GM21526 (cell line): ENCODE measurements at regions not wholly inside any gene's neighbourhood (a gene's known extent, or its start where the extent isn't known, plus 50 kb on each side); places are given as distances from the start of the nearest gene placed in this dataset.

Source experiments
- ATAC-seq: cut with Tn5 transposase; IDR thresholded peaks from one replicate; pipeline ENCODE4 v1.9.1; 2021; ENCODE audit warnings: moderate library complexity; ENCODE audit not compliant: unreplicated experiment, low FRiP score

DNA sequence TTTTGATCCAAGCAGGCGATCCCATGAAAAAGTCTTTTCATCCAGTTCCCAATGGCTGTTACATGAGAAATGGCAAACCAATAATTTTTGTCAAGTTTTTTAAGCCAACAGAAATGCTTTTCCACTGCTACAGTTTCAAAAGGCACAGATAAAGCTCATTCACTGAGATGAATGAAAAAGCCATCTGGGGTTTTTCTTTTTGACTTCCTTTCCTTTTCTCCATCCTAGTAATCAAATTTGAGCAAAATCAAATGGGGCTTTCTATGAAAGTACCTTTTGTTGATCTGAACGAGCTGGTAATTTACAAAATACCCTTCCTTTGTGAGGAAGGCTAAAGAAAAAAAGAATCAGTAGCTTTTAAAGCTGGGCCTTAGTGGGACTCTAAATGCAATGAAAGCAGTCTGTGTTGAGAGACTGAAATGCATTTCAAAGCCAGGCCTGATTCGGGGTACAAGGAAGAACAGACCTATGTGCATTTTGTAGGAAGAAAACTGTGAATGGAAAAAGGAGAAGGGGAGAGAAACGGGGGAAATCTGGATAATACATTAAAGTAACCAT is 185.2 kb upstream of the DNAJC19 start:
- ATAC-seq: no peak

DNA sequence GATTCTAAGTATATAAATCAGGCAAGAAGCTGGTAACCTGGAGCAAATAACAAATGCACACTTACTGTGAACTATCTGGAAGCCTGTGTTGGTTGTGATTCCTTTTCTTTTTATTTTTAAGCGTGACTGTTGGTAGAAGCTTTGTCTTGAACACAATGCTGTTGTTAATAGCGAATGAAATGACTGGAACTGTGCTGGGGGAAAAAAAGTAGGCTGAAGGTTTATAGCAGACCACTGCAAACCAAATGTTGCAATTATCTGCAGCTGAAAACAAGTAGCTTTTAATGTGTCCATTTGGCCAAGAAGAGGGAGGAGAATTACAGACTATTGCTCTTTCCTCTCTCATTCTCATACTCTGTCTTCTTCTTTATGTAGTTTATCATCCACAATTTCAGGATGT is 184.5 kb upstream of the DNAJC19 start:
- ATAC-seq: no peak

DNA sequence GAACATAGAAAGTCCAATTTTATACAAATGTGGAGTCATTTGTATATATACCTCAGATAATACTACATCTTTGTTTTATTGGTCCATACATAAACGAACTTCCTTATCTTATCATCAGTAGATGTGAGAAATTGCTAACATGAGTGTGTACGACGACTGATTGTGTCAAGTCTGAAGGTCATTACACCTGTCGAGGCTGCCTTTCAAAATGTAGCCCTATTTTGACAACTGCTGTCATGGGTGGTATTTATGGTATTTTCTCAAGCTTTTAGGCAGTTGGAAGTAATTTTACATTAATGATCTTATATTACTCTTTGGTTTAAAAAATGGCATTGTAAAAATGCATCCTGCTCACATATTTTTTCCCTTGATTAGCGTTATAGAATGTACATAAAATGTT is 183.7 kb upstream of the DNAJC19 start:
- ATAC-seq: no peak

DNA sequence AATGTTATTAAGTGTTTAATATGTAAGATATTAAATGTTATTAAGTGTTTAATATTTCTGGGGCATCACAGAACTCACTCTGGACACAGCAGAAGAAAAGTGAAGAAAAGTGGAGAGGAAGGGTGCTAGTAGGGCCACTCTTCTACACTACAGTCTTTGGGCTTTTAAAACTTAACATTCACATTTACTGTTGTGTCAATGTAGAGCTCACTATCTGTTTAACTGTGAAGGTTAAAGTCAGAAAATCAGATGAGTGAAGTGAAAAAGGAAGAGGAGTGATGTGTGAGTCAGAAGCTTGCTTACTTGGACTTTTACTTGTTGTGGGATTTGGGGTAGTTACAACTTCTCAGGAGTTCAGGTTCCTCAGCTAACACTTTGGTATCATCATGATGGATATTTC is 145.3 kb upstream of the DNAJC19 start:
- ATAC-seq: no peak

DNA sequence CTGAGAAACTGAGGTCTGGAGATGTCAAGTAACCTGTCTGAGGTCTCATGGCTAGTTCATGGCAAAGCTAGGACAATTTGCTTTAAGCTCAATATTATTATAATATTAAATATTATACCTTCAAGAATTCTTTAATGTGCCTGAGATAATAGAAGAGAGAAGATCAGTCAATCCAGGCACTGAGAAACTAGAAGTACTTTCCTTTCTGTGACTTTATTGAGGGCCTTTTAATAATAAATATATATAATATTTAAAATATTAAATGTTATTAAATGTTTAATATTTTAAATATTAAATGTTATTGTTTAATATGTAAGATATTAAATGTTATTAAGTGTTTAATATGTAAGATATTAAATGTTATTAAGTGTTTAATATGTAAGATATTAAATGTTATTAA is 144.3 kb upstream of the DNAJC19 start:
- no peak for ATAC-seq

DNA sequence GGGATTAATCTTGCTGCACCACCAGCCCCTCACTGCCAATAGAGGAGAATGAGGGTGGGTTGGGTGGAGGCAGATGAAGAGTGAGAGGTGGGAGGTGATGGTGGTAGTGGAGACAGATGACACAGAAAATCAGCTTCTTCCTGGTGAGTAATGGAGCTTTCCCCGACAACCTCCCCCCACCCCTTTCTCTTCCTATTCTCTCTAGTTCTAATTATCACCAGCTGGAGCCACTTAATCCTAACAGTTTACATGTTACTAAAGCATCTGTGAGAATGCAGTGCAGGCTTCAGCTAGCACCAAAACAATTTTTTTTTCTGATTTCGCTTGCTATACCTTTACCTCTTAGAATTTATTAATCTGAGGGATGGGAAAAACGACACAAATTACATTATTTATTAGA is 116.1 kb upstream of the DNAJC19 start:
- no peak for ATAC-seq

DNA sequence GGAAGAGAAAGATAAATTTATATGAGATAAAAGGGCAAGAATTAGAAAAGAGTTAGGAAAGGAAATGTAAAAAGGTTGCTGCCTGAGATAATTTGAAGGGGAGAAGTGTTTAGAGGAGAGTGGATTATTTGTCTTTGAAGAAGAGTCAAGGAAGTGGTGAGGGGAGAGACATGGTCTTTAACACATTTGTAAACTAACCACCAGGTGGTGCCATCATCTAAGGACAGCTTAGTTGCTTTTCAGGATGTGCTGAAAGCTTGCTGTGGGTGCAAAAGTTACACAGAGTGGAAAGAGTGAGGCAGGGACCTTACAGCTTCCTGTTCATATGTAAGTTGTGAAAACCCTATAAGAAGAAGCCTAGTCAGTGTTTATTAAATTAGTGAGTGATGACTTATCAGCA is 114.1 kb upstream of the DNAJC19 start:
- ATAC-seq: no peak

DNA sequence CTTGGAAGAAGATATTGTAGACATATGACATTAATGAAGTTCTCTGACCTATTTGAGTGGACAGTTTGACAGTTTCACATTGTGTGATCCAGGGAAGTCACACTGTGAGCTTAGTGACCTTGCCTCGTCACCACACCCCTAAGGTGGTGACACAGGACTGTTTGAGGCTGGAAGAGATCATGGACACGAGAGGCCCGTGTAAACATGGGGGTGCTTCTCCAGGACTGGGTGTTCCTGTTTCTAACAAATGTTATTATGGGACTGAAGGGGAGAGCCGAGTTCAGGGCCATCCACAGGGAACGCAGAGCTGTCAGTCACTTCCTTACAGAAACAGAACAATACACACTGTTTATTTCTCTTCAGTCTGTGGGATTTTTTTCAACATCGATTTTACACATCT is 96.5 kb upstream of the DNAJC19 start:
- ATAC-seq: no peak

DNA sequence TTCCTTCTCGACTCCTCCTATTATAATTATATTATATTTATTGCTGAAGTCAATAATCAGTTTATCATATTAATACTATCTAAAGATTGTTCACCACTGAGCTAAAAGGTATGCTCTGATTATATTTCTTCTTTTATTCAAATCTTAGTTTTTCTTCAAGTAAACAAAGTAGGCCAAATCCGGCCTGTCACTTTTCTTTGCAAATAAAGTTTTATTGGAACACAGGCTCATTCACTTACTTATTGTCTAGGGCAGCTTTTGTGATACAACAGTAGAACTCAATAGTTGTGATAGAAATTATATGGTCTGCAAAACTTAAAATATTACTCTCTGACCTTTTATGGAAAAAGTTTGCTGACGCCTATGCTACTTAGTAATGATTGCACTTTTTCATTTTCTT is 92.4 kb upstream of the DNAJC19 start:
- no peak for ATAC-seq

DNA sequence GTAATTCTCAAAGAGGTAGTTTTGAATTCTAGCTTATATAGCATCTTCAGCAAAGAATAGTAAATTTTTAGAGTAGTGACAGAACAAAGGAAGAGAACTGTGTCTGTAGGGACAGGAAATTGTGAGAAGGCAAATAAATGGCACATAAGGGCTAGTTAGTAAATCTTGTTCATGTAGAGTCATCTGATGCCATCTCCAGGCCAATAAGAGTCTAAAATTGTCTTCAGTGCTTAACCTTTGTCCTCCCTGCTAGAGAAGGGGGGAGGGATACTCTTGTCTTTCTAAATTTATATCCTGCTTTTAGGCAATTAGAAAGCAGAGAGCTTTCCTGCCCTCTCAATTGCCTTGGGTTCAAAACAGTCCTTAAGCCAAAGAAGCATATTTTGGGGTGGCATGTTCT is 87.0 kb upstream of the DNAJC19 start:
- ATAC-seq: no peak

DNA sequence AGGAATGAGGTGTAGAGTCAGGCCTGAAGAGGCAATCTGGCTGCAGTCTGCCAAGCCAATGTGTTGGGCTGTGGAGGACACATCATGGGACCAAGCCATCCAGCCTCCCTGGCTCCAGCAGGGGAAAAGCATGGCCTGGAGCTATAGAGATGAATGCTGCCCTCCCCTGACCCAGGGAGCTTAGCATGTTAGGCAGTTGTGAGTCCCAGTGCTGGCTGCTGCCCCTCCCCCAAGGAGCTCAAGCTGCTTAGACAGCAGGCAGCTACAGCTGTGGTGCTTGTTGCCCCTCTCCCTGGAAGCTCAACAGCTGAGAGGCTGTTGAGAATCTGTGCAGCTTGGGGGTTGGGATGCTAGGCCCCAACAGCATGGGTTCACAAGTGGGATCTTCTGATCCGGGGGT is 85.6 kb upstream of the DNAJC19 start:
- no peak for ATAC-seq

DNA sequence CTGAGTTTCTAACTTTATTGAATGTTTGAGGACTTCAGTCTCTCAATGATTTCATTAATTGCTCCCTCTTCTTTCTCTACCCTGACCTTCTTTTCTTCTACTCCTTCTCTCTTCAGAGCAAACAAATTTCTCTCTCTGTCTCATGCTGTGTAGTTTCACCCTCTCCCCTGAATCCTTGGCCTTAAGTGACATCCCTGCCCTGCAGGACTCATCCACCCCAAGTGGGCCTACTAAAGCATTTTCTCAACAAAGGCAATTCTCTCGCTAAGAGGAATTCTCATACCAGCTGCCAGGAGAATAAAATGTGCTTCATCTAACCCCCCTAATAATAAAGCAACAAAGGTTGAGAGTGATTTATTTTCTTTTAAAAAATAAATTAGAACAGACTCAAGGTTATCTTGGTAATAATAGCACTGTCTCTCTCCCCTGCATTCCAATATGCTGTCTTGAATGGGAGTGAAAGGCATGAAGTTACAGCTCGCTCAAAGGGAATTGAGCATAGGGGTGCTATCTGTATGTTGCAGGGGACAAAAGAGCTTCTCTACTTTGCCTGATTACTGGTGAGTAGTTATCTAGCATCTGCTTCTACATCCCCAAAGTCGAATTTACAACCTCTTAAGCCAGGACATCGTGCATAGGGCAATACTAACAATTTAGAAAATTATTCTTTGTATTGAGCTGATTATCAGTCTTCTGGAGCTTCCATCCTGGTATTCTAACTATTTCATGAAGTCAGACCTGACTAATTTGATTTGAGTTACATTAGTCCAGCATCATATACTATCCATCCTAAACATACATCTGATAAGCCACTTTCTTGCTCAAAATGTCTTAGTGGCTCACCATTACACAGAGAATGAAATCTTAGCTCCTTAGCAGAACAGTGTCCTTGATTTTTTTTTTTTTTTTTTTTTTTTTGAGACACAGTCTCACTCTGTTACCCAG is 76.9 kb upstream of the DNAJC19 start:
- no peak for ATAC-seq

DNA sequence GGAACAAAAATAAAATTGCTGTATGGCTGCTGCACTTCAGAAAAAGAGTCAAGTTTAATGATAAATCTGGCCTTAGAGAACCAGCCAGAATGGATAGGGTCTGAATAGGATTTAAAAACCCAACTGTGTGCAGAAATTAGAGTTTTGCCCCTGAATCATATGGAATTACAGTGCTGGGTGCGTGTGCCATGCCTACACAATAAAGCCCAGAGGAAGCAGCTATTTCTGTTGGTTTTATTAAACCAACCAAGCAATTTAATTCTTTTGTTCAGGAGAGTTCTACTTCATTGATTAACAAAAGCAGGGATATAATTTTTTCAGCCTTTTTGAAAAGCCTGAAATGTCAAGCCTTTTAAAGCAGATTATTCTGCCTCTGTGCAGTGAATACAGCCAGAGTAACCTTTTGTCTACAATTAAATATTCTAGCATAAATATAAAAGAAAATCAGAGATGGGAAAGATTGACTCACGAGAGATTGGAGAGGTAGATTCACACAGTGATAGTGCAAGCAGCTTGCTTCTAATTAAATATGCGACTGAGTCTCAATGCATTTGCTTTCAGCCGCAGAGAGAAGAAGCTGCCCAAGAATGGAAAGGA is 66.7 kb upstream of the DNAJC19 start:
- ATAC-seq: no peak

DNA sequence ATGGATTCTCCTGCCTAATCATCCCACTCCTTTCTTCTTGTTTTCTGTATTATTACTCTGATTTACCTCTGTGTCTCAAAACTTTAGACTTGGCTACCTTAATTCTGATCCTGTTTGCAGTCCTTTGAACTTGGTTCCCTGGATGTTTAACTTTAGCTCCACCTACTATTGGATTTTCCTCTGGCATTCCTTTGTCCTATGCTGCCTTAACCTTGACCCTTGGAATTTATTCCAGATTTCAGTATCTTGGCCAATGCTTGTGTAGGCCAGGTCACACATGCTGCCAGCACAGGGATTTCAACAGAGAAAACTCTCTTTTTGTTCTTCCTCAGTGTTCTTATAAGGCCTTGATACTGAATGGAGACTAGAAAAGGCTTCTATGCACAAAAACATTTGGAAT is 65.0 kb upstream of the DNAJC19 start:
- no peak for ATAC-seq

DNA sequence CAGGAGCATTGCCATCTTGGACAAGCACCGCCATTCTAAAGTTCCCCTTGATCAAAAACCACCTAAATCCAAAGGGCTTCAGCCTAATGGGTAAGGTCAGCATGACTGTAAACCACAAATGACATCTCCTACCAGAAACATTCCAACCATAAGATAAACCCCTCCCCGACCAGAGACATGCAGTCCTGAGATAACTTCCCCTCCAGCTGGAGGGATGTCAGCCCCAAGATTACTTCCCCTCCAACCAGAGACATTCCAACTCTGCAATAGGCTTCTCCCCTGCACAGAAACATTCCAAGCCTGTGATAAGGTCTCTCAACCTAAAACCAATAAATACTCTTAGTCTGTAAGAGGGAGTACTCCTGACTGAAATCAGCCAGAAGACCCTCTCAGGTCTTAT is 62.7 kb upstream of the DNAJC19 start:
- no peak for ATAC-seq

DNA sequence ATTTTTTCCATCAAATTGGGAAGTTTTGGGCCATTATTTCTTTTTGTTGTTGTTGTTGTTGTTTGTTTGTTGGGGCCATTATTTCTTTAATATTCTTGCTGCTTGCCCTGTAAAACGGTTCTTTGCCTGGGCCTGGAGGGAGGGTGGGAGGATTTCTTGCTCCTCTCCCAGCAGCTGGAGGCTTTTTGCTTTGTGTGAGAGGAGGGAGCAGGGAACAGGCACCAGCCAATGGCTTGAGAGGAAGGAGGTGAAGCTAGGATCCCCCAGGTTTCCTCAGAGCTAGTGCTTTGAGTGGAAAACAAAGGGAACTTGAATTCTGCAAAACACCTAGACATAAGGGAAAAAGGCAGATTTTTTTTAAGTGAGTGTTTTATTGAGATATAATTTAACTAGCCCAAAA is 61.2 kb upstream of the DNAJC19 start:
- ATAC-seq: no peak

DNA sequence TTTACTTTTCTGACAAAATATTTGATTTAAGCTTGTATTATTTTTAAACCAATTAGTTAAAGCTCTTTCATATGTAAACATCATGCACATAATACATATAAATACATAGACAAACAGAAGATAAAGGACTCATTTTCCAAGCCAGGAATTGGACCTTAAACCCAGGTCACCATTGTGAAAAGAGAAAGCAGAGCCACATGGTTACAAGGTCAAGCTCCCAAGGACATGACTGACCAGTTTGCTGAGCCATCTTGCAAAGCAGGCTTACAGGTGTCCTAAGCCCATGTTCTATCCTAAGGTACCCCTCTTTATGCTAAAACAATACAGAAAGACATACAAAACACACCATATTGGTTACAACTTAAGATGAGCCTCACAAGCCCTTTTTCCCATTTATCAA is 50.5 kb upstream of the DNAJC19 start:
- no peak for ATAC-seq
